Epithelial cell of proximal tubule (primary cell): ENCODE measurements at regions not wholly inside any gene's neighbourhood (a gene's known extent, or its start where the extent isn't known, plus 50 kb on each side); places are given as distances from the start of the nearest gene placed in this dataset.
"Not testable (repeated sequence)": the region's sequence is repeated elsewhere in the genome, so short reads cannot be mapped to it uniquely, and the experiment has no call there.

ENCODE experiments used
- DNase-seq: peaks from one replicate; pipeline ENCODE4 v3.0.0-alpha.2; 2011; ENCODE audit warnings: low read depth
- H3K4me3 ChIP-seq: 2 replicates; pipeline ENCODE4 v1.5.1; 2011; ENCODE audit warnings: low read depth, mild to moderate bottlenecking, low read length
- TF ChIP-seq, protein P1 (sequence below): conservative IDR thresholded peaks from 2 replicates; pipeline ENCODE4 v1.5.1; 2012; ENCODE audit warnings: low read depth, mild to moderate bottlenecking, low read length

DNA sequence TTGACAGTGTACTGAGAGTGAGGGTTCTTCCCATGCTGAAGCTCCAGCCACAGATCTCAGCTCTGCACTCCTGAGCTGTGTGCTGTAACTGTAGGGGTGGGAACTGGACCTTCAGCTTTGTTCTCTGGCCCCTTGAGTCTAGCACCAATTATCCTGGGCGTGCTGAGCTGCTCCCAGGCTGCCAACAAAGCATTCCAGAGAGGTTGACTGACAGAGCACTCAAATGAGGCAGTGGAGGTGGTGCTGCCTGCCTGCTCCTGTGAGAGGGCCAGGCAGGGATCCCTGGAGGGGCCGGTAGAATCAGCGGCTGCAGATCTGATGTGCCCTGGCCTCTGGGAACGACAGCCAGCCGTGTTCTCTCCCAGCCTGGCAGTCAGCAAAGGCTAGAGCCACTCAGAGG lies 375.7 kb upstream of the AADAT start:
- DNase-seq, result no peak
- TF ChIP-seq, protein P1, sequence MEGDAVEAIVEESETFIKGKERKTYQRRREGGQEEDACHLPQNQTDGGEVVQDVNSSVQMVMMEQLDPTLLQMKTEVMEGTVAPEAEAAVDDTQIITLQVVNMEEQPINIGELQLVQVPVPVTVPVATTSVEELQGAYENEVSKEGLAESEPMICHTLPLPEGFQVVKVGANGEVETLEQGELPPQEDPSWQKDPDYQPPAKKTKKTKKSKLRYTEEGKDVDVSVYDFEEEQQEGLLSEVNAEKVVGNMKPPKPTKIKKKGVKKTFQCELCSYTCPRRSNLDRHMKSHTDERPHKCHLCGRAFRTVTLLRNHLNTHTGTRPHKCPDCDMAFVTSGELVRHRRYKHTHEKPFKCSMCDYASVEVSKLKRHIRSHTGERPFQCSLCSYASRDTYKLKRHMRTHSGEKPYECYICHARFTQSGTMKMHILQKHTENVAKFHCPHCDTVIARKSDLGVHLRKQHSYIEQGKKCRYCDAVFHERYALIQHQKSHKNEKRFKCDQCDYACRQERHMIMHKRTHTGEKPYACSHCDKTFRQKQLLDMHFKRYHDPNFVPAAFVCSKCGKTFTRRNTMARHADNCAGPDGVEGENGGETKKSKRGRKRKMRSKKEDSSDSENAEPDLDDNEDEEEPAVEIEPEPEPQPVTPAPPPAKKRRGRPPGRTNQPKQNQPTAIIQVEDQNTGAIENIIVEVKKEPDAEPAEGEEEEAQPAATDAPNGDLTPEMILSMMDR, result no peak
- H3K4me3 ChIP-seq, result no peak overlapping the region

DNA sequence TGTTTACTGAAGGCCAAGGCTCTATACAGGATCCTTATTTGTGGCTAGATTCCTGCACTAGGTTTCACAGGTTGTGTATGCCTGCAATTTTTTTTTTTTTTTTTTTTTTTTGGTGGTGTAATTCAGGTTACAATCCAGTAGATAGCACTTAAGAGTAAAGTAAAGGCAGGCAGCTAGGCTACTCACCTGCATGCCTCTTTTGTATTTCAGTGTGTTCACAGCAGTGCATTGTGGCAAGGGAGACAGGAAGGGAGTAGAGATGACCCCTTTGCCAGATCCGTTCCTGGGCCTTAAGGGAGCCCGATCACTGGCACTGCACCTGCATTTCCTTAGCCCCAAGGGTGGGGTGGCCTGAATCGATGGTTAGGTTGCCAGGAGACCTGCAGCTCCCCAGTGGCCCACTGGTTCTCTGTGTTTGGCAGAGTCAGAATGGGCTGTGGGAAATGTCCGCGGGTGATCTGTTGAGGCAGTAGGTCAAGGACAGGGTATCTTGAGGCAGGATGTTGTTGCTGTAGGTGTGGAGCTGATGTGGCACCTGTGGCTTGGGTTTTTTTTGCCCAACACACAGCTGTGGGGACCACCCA lies 374.9 kb upstream of the AADAT start:
- no peak overlapping the region for H3K4me3 ChIP-seq
- TF ChIP-seq, protein P1, result no peak
- DNase-seq, result no peak

DNA sequence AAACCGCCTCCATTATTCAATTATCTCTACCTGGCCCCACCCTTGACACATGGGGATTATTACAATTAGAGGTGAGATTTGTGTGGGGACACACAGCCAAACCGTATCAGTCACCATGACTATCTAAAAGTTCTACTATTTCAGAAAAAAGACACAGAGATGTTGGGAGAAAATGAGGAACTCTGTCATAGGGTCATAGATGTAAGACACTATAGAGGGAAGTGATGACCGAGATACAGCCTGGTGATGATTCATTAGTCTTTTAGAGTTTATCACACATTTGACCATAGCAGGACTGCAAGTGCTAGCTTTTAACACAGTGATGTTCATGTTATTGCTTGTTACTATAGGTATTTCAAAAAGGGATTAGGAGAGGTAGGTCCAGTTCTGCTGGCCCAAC lies 357.0 kb upstream of the AADAT start:
- TF ChIP-seq, protein P1, result no peak
- DNase-seq, result no peak

DNA sequence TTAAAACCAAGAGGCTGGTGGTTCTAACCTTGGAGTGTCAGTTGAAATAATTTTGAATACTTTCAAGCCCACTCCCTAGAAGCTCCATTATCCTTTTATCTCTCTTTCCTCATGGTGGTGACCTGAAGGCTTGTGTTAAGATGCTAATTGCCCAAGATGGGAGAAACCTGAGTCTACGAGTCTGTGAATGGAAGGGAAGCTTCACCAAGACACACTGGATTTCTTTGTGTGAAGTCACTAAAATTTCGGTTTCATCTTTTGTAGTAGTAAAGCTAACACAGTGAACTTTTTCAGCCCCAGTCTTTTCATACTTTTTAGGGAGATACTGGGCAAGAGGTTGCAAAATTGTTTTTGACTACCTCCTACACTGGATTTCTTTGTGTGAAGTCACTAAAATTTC lies 351.4 kb upstream of the AADAT start:
- not testable (repeated sequence) for H3K4me3 ChIP-seq, DNase-seq

More for the DNA sequence above, 357.0 kb upstream of the AADAT start:
- no peak overlapping the region for H3K4me3 ChIP-seq

DNA sequence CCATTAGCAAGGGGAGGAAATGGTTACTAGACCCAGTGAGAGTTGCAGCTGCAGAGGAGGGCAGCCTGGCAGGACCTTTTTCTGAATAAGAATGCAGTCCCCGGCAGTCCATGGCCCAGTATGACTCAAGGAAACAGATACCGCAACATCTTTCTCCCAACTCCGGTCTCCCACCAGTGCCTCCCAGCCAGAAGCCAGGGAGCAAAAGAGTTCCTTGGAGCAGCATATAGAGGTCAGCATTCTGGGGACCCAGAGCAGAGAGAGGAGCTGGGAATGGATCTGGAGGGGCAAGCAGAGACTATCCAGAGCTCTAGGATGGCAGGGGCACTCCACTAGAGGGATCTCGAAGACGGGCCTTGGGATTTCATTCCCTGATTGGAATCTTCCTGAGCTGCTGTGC lies 339.2 kb upstream of the AADAT start:
- TF ChIP-seq, protein P1, result no peak
- no peak for DNase-seq
- no peak overlapping the region for H3K4me3 ChIP-seq

DNA sequence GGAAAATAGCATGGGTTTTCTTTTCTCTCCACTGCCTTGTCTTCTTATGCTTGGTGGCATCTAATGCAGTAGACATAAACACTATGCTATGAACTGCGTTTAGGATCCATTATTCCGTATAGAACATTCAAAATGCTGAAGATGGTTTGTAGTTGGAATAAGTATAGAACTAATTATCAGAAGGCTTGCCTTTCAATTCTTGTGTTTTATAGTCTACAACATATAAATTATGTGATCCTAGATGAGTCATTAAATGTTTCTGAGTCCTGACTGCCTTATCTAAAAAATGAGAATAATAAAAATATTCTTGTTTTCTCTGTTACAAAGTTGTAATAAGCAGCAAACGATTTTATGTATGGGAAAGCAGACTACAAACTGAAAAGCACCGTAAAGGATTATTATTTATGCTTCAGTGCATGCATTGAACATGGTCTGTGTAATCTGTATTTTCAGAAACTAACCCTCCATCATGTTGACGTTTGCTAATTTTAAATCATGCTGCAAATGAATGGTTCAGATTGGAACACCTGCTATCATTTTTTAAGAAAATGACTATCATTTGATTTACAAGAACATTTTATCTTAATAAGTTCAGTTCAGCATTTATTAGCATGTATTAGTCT lies 335.9 kb upstream of the AADAT start:
- TF ChIP-seq, protein P1, result no peak
- DNase-seq, result no peak
- no peak overlapping the region for H3K4me3 ChIP-seq

DNA sequence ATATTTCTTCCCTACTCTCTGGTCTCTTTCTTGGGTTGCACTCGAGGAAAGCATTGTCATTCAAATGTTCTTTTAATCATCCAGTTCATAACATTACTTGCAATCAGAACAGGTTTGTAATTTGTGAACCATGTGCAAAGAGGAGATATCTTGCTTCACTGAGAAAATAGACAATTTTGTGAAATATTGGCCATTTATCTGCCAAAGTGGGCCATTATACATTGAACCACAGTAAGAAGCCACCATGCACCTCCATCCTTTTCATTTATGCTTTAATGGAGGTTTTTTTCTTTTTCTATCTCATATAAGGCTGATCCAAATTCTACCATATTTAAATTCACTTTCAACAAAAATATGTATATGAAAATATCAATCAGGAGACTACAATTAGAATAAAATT lies 335.3 kb upstream of the AADAT start:
- TF ChIP-seq, protein P1, result no peak
- DNase-seq, result no peak
- H3K4me3 ChIP-seq, result no peak overlapping the region
